ENCODE measurements at regions not wholly inside any gene's neighbourhood (a gene's known extent, or its start where the extent isn't known, plus 50 kb on each side); places are given as distances from the start of the nearest gene placed in this dataset.

- peaks cover 0 to 3% (median 0%) of the 10 kb centered on the region in 3 donors for H3K9me3 Mint-ChIP-seq
- no peaks in the 10 kb centered on the region for H3K36me3 Mint-ChIP-seq
- H3K4me3 Mint-ChIP-seq = no peak overlapping the region
These were observed 207.4 kb upstream of the HES1 start for GRCh38 chr3:193928354-193929209.

GRCh38 chr3:193929373-193929772 lies 206.6 kb upstream of the HES1 start:
- Mint-ChIP-seq H3K27me3 (peaks cover 6% of the 10 kb centered on the region), H3K4me1 (peaks cover 2 to 5% (median 5%) of the 10 kb centered on the region in 3 donors), H3K27ac (no peak overlapping the region), H3K36me3 (no peaks in the 10 kb centered on the region), H3K4me3 (no peak overlapping the region), H3K9me3 (peaks cover 0 to under 1% (median 0%) of the 10 kb centered on the region in 3 donors)

More at GRCh38 chr3:193928354-193929209, 207.4 kb upstream of the HES1 start:
- Mint-ChIP-seq H3K27me3 (peaks cover 6% of the 10 kb centered on the region), H3K4me1 (peaks cover 2 to 5% (median 5%) of the 10 kb centered on the region in 3 donors), H3K27ac (no peak overlapping the region)

GRCh38 chr3:193929921-193930646 lies 205.9 kb upstream of the HES1 start:
- Mint-ChIP-seq H3K4me3 (no peak overlapping the region), H3K4me1 (peaks cover 2 to 5% (median 5%) of the 10 kb centered on the region in 3 donors), H3K27ac (no peak overlapping the region), H3K27me3 (peaks cover 6% of the 10 kb centered on the region), H3K36me3 (no peaks in the 10 kb centered on the region), H3K9me3 (no peaks in the 10 kb centered on the region)

- H3K4me3 Mint-ChIP-seq = no peak overlapping the region
- no peaks in the 10 kb centered on the region for H3K4me1 Mint-ChIP-seq
- no peaks in the 10 kb centered on the region for H3K36me3 Mint-ChIP-seq
- no peaks in the 10 kb centered on the region for H3K9me3 Mint-ChIP-seq
- no peak overlapping the region for H3K27ac Mint-ChIP-seq
- peaks cover 9% of the 10 kb centered on the region for H3K27me3 Mint-ChIP-seq
These were observed 203.8 kb upstream of the HES1 start for GRCh38 chr3:193932136-193932535.

GRCh38 chr3:193932576-193932975 lies 203.4 kb upstream of the HES1 start:
- no peak overlapping the region for H3K27ac Mint-ChIP-seq
- H3K27me3 Mint-ChIP-seq = peaks cover 9% of the 10 kb centered on the region
- no peaks in the 10 kb centered on the region for H3K36me3 Mint-ChIP-seq
- H3K9me3 Mint-ChIP-seq = no peaks in the 10 kb centered on the region
- H3K4me3 Mint-ChIP-seq = no peak overlapping the region
- no peaks in the 10 kb centered on the region for H3K4me1 Mint-ChIP-seq

- Mint-ChIP-seq H3K4me1 (no peaks in the 10 kb centered on the region), H3K9me3 (no peaks in the 10 kb centered on the region), H3K27ac (no peak overlapping the region), H3K36me3 (no peaks in the 10 kb centered on the region), H3K27me3 (peaks cover 9% of the 10 kb centered on the region), H3K4me3 (no peak overlapping the region)
These were observed 202.5 kb upstream of the HES1 start for GRCh38 chr3:193933451-193933850.

GRCh38 chr3:193935916-193936315 lies 200.0 kb upstream of the HES1 start:
- Mint-ChIP-seq H3K27me3 (peaks cover 11% of the 10 kb centered on the region), H3K4me1 (no peaks in the 10 kb centered on the region), H3K4me3 (no peak overlapping the region), H3K9me3 (no peaks in the 10 kb centered on the region), H3K27ac (no peak overlapping the region), H3K36me3 (no peaks in the 10 kb centered on the region)

GRCh38 chr3:193938613-193939012 lies 197.3 kb upstream of the HES1 start:
- H3K27ac Mint-ChIP-seq = no peak overlapping the region
- H3K4me3 Mint-ChIP-seq = no peak overlapping the region
- H3K4me1 Mint-ChIP-seq = no peaks in the 10 kb centered on the region
- H3K27me3 Mint-ChIP-seq = peaks cover 10% of the 10 kb centered on the region
- H3K36me3 Mint-ChIP-seq = no peaks in the 10 kb centered on the region
- no peaks in the 10 kb centered on the region for H3K9me3 Mint-ChIP-seq

- no peak overlapping the region for H3K27ac Mint-ChIP-seq
- H3K4me1 Mint-ChIP-seq = no peaks in the 10 kb centered on the region
- peaks cover 10% of the 10 kb centered on the region for H3K27me3 Mint-ChIP-seq
- H3K9me3 Mint-ChIP-seq = no peaks in the 10 kb centered on the region
- H3K4me3 Mint-ChIP-seq = no peak overlapping the region
- H3K36me3 Mint-ChIP-seq = no peaks in the 10 kb centered on the region
These were observed 196.4 kb upstream of the HES1 start for GRCh38 chr3:193939527-193939926.

- H3K27ac Mint-ChIP-seq = no peak overlapping the region
- no peaks in the 10 kb centered on the region for H3K36me3 Mint-ChIP-seq
- no peaks in the 10 kb centered on the region for H3K4me1 Mint-ChIP-seq
- no peaks in the 10 kb centered on the region for H3K9me3 Mint-ChIP-seq
- H3K4me3 Mint-ChIP-seq = no peak overlapping the region
- peaks cover 7% of the 10 kb centered on the region for H3K27me3 Mint-ChIP-seq
These were observed 195.4 kb upstream of the HES1 start for GRCh38 chr3:193940526-193940925.

GRCh38 chr3:193941486-193941885 lies 194.5 kb upstream of the HES1 start:
- H3K27ac Mint-ChIP-seq = no peak overlapping the region
- no peaks in the 10 kb centered on the region for H3K36me3 Mint-ChIP-seq
- H3K9me3 Mint-ChIP-seq = no peaks in the 10 kb centered on the region
- no peak overlapping the region for H3K4me3 Mint-ChIP-seq
- no peaks in the 10 kb centered on the region for H3K4me1 Mint-ChIP-seq
- peaks cover 7% of the 10 kb centered on the region for H3K27me3 Mint-ChIP-seq

- no peaks in the 10 kb centered on the region for H3K9me3 Mint-ChIP-seq
- H3K27ac Mint-ChIP-seq = no peak overlapping the region
- H3K36me3 Mint-ChIP-seq = no peaks in the 10 kb centered on the region
- no peak overlapping the region for H3K4me3 Mint-ChIP-seq
- peaks cover 9% of the 10 kb centered on the region for H3K27me3 Mint-ChIP-seq
- H3K4me1 Mint-ChIP-seq = no peaks in the 10 kb centered on the region
These were observed 193.4 kb upstream of the HES1 start for GRCh38 chr3:193942516-193943055.

GRCh38 chr3:193943200-193943599 lies 192.7 kb upstream of the HES1 start:
- Mint-ChIP-seq H3K4me3 (no peak overlapping the region), H3K36me3 (no peaks in the 10 kb centered on the region), H3K4me1 (no peaks in the 10 kb centered on the region), H3K27ac (no peak overlapping the region), H3K27me3 (peaks cover 9% of the 10 kb centered on the region), H3K9me3 (no peaks in the 10 kb centered on the region)

- H3K27ac Mint-ChIP-seq = no peak overlapping the region
- H3K9me3 Mint-ChIP-seq = no peaks in the 10 kb centered on the region
- H3K36me3 Mint-ChIP-seq = no peaks in the 10 kb centered on the region
- peaks cover 9% of the 10 kb centered on the region for H3K27me3 Mint-ChIP-seq
- no peak overlapping the region for H3K4me3 Mint-ChIP-seq
- peaks cover 0 to 6% (median 0%) of the 10 kb centered on the region in 3 donors for H3K4me1 Mint-ChIP-seq
These were observed 192.0 kb upstream of the HES1 start for GRCh38 chr3:193943851-193944517.

- Mint-ChIP-seq H3K4me3 (no peak overlapping the region), H3K4me1 (peaks cover 0 to 6% (median 0%) of the 10 kb centered on the region in 3 donors)
These were observed 191.4 kb upstream of the HES1 start for GRCh38 chr3:193944518-193944884.

More at GRCh38 chr3:193944518-193944884, 191.4 kb upstream of the HES1 start:
- no peak overlapping the region for H3K27ac Mint-ChIP-seq
- no peaks in the 10 kb centered on the region for H3K36me3 Mint-ChIP-seq
- peaks cover 9% of the 10 kb centered on the region for H3K27me3 Mint-ChIP-seq
- no peaks in the 10 kb centered on the region for H3K9me3 Mint-ChIP-seq

All from IgD-negative memory B cell (primary cell).